NCI-H2029 (cell line): ENCODE measurements at regions not wholly inside any gene's neighbourhood (a gene's known extent, or its start where the extent isn't known, plus 50 kb on each side); places are given as distances from the start of the nearest gene placed in this dataset.

Source experiments
- DNase-seq: peaks from one replicate; lab custom pipeline; 2025; lab: John Stamatoyannopoulos, UW

DNA sequence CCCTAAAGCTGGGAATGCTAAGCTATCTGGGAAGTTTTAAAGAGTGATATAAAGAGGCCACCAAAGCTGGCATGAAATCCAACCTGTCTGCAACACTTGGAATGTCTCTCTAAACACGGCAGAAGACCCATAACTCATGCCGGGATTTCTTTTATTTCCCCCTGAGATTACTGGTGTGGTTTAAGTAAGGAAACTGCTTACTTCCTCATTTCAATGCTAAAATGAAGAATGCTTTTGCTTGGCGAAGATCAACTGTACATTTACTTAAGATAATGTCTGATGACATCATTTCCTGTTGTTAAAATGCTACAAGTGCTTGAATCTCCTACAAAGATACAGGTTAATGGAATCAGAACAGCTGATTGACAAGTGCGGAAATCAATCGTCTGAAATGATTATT lies 353.8 kb upstream of the SALL3 start:
- DNase-seq, result no peak

- DNase-seq, result no peak
Measured at GRCh38 chr18:78627551-78628346, 351.9 kb upstream of the SALL3 start.

DNA sequence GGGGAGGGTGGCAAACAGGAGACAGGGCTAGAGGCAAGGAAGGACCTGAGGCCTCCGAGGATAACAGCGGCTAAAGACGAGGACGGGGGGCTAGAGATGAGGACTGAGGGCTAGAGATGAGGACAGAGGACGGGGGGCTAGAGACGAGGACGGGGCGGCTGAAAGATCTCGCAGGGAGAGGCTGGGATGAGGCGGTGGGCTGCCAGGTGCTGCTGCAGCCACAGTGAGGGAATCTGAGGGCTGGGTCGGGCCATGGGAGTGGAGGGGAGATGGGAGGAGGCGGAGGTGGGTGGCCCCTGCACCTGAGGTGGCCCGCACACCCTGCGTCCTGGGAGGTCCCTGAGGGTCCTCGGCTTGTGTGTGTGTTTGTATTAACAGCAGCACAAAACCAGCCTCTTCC lies 350.2 kb upstream of the SALL3 start:
- no peak for DNase-seq

- DNase-seq, result no peak
Measured at GRCh38 chr18:78630356-78630755, 349.3 kb upstream of the SALL3 start.

GRCh38 chr18:78630981-78631510 lies 348.6 kb upstream of the SALL3 start:
- DNase-seq, result no peak

DNA sequence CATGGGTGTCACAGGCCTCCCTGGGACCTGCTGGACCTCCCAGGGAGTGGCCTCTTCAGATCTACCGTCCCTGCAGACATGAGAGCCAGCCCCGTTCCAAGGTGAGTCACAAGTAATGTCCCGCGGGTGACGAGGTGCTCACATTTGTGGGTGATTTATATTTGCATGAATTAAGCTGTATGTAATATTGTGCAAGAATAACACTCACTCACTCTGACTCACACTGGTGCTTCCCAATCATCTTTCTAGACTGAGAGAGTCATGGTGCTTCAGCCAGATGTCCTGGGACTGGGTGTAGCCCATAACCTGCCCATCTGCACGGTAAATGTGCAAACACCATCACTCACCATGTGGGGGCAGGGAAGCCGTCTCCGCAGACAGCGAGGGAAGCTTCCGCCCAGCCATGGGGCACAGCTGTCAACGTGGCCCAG lies 347.5 kb upstream of the SALL3 start:
- no peak for DNase-seq

GRCh38 chr18:78634061-78634696 lies 345.4 kb upstream of the SALL3 start:
- DNase-seq, result no peak

- DNase-seq, result no peak
Measured at GRCh38 chr18:78635093-78635800, 344.4 kb upstream of the SALL3 start.

DNA sequence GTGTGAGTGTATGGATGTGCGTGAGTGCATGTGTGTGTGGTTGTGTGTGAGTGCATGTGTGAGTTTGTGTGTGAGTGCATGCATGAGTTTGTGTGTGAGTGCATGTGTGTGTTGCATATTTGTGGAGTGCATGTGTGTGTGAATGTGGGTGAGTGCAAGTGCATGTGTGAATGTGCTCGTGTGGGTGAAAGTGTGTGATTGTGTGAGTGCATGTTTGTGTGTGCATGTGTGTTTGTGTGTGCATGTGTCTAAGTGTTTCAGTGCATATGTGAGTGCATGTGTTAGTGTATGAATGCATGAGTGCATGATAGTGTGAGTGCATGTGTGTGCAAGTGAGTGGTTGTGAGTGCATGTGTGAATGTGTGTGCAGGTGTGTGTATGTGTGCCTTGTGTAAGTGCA lies 343.4 kb upstream of the SALL3 start:
- DNase-seq, result no peak

DNA sequence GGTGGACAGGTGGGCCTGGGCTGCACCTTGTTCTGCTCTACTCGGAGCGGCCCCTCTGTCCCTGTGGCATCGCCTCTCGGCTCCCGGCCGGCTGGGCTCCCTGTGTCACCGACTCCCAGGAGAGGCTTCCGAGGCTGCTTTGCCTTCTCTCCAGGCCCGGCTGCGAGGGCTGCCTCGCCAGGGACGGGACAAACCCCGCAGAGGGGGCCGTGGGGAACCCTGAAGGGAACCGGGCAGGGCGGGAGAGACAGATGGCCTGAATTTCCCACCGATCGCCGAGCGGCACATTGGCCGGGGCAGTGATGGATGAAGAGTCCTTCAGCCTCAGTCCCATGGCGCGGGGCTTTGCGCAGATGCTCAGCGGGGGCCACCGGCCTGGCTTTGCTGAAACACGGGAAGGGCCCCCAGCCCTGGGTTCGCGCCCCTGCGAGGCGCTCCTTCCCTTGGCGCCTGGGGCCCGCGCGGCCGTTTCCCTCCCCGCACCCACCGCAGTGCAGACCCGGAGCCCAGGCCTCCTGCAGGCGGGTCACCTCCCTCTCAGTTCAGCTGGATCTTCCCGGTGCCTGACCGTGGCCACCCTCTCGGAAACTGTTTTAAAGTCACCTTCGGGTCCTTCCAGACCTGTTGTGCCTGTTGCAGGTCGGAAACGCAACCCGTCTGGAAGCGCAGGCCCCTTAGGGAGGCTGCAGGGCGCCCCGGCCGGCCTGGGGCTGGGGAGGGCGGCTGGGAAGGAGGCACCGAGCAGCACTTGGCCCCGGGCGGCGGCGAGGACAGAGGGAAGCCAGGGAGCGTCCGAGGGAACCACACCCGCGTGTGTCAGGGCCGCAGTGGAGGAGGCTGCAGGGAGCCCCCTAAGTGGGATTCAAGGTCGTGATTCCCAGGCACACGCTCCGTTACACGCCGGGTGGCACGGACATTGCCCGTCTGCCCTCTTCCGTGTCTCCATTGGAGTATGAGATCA lies 341.9 kb upstream of the SALL3 start:
- DNase-seq, result no peak

DNA sequence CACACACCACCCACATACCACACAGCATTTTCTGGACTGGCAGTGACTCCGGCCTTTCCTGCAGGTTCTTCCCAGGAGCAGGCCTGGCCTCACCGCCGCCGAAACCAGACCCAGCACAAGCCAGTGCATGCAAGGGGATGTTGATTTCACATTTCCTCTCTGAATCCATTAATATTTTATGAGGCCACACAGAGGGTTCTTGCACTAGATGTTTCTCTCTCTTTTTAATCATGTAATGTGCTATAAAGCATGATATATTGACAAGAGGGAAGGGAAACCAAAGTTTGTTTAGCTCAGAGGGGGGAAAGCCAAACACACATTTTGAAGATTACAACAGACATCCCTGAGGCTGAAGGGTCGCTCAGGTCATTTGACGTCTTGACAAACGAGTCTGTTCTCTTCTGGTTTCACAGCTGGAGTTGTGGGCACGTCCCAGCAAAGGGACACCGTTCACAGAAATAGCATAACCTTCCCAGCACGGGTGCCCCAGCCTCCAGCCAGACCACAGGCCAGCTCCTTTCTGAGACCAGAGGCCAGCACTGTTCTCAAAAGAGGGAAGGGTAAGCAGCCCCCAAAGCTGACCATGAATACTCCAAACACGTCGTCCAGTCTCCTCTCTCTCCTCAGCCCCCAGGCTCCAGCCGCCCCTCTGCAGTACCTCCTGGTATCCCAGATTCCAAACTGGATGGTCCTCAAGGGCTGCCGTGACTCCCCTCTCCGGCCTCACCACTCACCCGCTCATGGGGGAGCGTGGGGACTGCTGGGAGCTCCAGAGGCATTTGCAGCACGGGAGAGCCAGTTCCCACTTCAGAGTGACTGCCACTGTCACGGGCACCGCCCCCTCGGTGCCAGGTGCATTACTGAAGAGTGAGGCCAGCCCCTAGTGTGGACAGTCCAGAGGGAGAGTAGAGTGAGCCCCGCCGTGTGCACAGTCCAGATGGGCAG lies 340.3 kb upstream of the SALL3 start:
- DNase-seq, result no peak

GRCh38 chr18:78640246-78640995 lies 339.2 kb upstream of the SALL3 start:
- DNase-seq, result no peak

GRCh38 chr18:78641689-78642231 lies 337.9 kb upstream of the SALL3 start:
- no peak for DNase-seq

DNA sequence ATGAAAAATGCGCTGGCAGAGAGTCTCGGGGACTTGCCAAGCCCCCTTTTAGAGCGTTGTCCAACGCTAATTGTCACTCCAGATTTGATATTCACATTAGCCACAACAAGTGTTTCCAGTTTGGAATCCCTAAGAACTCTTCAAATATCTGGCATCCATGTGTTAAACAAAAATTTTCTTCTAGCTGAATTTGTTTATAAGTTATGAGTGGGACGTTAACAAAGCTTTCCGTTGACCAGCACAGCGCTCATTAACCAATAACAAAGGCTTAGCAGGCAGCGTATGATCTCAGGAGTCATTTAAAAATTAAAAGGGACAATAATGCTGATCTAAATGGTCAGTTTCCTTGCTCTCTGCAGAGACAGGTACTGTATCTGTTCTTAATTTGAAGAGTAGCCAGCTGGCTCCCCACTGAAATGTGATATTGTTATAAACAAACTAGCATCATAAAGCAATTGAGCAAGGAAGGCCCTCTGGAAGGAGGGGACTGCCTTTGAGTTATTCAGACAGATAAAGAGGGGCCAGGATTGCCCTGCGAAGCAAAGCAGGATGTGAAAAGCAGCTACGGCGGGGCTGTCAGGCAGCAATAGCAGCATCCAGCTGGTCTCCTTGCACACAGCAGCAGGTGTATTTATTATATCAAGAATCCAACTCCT lies 337.2 kb upstream of the SALL3 start:
- DNase-seq, result no peak

DNA sequence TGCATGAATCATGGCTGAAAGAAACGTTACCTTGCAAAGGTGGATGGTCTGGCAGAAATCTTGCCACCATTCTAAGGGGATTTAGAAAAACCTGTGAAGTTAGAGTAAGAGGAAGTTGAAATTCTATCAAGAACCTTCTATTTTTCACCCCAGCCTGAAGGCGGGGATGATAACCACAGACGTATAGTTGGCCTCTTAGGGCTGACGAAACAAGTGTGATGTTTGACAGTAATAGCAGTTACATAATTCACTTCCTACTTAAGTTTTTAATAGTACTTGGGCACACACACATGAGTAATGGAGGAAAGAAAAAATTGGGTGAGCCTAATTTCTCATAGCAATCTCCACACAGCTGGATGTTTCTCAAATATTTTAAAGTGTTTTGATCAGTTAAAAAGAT lies 336.6 kb upstream of the SALL3 start:
- DNase-seq, result no peak

- DNase-seq, result no peak
Measured at GRCh38 chr18:78643981-78644380, 335.6 kb upstream of the SALL3 start.

GRCh38 chr18:78645216-78645615 lies 334.4 kb upstream of the SALL3 start:
- no peak for DNase-seq

DNA sequence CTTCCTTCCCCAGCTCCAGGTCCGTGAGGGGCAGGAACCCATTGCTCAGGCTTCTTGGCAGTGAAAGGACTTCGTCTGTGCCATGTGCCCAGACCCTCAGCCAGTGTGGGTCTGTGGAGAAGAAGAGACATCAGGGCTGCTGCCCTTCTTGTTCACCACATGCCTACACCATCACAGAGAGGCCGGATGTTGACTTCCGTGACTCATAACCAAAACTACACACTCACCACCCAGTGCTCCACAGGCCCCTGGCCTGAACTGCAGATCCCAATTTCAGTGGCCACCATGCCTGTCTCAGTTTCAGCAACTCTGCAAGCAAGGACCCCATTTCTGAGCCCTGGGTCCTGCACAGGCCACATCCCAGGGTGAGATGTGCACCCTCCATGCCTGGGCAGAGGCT lies 332.6 kb upstream of the SALL3 start:
- no peak for DNase-seq

- no peak for DNase-seq
Measured at GRCh38 chr18:78649421-78649820, 330.2 kb upstream of the SALL3 start.
